ENCODE measurements at regions not wholly inside any gene's neighbourhood (a gene's known extent, or its start where the extent isn't known, plus 50 kb on each side); places are given as distances from the start of the nearest gene placed in this dataset.

DNA sequence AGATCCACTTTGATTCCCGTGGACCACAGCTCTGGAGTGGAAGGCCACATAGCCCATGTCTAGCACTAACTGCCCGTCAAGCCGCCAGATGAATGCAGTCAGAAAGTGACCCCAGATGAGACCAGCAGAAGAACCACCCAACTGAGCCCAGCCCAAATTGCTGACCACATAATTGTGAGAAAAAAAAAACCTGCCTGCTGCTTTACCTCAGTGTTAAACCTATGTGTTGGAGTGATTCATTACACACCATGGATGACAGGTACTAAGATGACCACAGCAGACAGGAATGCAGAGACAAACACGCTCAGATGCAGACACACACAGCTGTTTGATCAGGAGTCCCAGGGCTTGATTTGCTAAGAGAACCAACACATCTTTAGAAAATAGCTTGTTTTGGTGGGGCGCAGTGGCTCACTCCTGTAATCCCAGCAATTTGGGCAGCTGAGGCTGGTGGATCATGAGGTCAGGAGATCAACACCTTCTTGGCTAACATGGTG is 168.1 kb upstream of the PPP2R2D start:
- TF ChIP-seq CTCF (IDR thresholded peaks at IDR 0.05) (no peak), POLR2A (IDR thresholded peaks at IDR 0.05) (no peak)

Measured in uterus (tissue), 2 donors.